Activated CD4-positive, alpha-beta T cell treated with anti-CD3 and anti-CD28 coated beads, Interleukin-2, amount 10 ng/mL, durations not matched to agents 24 days and 14 days (primary cell): ENCODE measurements at regions not wholly inside any gene's neighbourhood (a gene's known extent, or its start where the extent isn't known, plus 50 kb on each side); places are given as distances from the start of the nearest gene placed in this dataset.

Experiments
- DNase-seq: peaks from one replicate; pipeline ENCODE4 v3.0.0; 2022
- H3K27ac Mint-ChIP-seq: one replicate; pipeline ENCODE4 v1.8.0; 2022; ENCODE audit warnings: mild to moderate bottlenecking, mixed read lengths
- H3K27me3 Mint-ChIP-seq: one replicate; pipeline ENCODE4 v1.8.0; 2022; ENCODE audit warnings: mixed read lengths
- H3K36me3 Mint-ChIP-seq: one replicate; pipeline ENCODE4 v1.8.0; 2022; ENCODE audit warnings: low read depth, mild to moderate bottlenecking, mixed read lengths
- H3K4me1 Mint-ChIP-seq: one replicate; pipeline ENCODE4 v1.8.0; 2021; ENCODE audit warnings: mixed read lengths
- H3K4me3 Mint-ChIP-seq: one replicate; pipeline ENCODE4 v1.8.0; 2022; ENCODE audit warnings: mild to moderate bottlenecking, moderate library complexity, mixed read lengths
- H3K9me3 Mint-ChIP-seq: one replicate; pipeline ENCODE4 v1.8.0; 2021; ENCODE audit warnings: mixed read lengths
- intact Hi-C: fragments of 100-400 bp; cut with micrococcal nuclease; formaldehyde crosslinking; loops from one replicate; pipeline ENCODE4 v1.15.1; 2023

- no peak for DNase-seq
- H3K36me3 Mint-ChIP-seq = no peaks in the 10 kb centered on the region
- peaks cover 19% of the 10 kb centered on the region for H3K27me3 Mint-ChIP-seq
- intact Hi-C loops = no loop called here
- no peak overlapping the region for H3K4me3 Mint-ChIP-seq
- no peak overlapping the region for H3K27ac Mint-ChIP-seq
- no peaks in the 10 kb centered on the region for H3K9me3 Mint-ChIP-seq
- no peaks in the 10 kb centered on the region for H3K4me1 Mint-ChIP-seq
Measured at GRCh38 chr10:118470470-118470869, 125.0 kb downstream of the PRLHR start.

DNA sequence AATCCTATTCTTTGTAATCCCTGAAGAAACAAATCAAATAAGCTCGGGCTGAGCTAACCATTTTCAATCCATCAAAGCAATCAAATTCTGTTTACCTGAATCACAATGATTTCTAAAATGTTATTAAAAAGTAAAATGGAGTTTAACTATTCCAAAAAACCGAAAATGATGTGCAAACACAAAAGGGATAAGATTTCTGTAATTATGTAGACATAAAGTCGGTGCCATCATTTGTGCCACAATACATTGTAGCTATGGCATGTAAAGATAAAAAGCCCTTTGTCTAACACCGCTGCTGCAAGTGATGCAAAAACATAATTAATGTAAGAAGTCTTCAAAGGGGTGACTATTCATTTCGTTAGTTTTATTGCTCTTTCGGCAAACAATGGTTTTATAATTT, 125.1 kb upstream of the FAM204A start:
- DNase-seq = no peak
- no peak overlapping the region for H3K4me3 Mint-ChIP-seq
- intact Hi-C loops = no loop called here
- H3K36me3 Mint-ChIP-seq = no peaks in the 10 kb centered on the region
- no peak overlapping the region for H3K27ac Mint-ChIP-seq
- H3K9me3 Mint-ChIP-seq = no peaks in the 10 kb centered on the region
- H3K4me1 Mint-ChIP-seq = no peaks in the 10 kb centered on the region
- peaks cover 17% of the 10 kb centered on the region for H3K27me3 Mint-ChIP-seq

DNA sequence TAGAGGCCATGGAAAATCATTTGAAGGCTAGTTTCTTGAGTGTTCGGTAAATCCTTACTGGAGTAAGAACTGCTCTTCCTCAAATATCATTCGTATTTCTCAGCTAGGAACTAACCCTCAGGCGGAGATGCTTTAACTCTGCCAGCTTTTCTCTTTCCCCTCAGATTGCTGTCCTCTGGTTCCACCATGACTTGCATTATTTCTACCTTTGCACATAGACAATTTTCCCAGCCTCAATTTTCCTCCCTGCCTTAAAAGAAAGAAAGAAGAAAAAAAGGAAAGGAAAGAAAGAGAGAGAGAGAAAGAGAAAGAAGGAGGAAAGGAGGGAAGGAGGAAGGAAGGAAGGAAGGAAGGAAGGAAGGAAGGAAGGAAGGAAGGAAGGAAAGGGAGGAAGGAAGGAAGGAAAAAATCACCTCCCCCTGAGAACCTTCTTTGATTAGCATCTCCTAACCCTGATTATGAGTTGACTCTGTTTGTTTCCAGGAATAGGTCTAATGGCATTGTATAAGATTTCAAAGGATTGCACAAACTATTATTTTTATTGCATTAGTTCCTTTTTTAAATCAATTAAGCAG, 123.3 kb upstream of the FAM204A start:
- intact Hi-C loops = no loop called here

GRCh38 chr10:118463740-118464139, 121.6 kb upstream of the FAM204A start:
- intact Hi-C loops = no loop called here
- H3K4me1 Mint-ChIP-seq = peaks cover 6% of the 10 kb centered on the region
- no peaks in the 10 kb centered on the region for H3K36me3 Mint-ChIP-seq
- no peak for DNase-seq
- peaks cover 24% of the 10 kb centered on the region for H3K27me3 Mint-ChIP-seq
- H3K4me3 Mint-ChIP-seq = no peak overlapping the region
- no peak overlapping the region for H3K27ac Mint-ChIP-seq
- H3K9me3 Mint-ChIP-seq = no peaks in the 10 kb centered on the region

More for the DNA sequence above, 123.3 kb upstream of the FAM204A start:
- no peak for DNase-seq
- Mint-ChIP-seq H3K36me3 (no peaks in the 10 kb centered on the region), H3K27ac (no peak overlapping the region), H3K4me3 (no peak overlapping the region), H3K4me1 (no peaks in the 10 kb centered on the region), H3K27me3 (peaks cover 21% of the 10 kb centered on the region), H3K9me3 (no peaks in the 10 kb centered on the region)

- Mint-ChIP-seq H3K9me3 (no peaks in the 10 kb centered on the region), H3K27ac (no peak overlapping the region), H3K27me3 (peaks cover 23% of the 10 kb centered on the region), H3K36me3 (no peaks in the 10 kb centered on the region), H3K4me1 (peaks cover 6% of the 10 kb centered on the region), H3K4me3 (no peak overlapping the region)
- intact Hi-C loops = no loop called here
- no peak for DNase-seq
Measured at GRCh38 chr10:118462401-118462800, 120.3 kb upstream of the FAM204A start.

- no peak overlapping the region for H3K4me3 Mint-ChIP-seq
- intact Hi-C loops = loop anchor here (2.0 to 10.0 kb wide), 2 partner anchors 85 to 963 kb away; no protein-coding TSS in a partner anchor
- no peaks in the 10 kb centered on the region for H3K36me3 Mint-ChIP-seq
- no peaks in the 10 kb centered on the region for H3K9me3 Mint-ChIP-seq
- DNase-seq = peak; percentile 86
- H3K4me1 Mint-ChIP-seq = peaks cover 6% of the 10 kb centered on the region
- no peak overlapping the region for H3K27ac Mint-ChIP-seq
- peaks cover 28% of the 10 kb centered on the region for H3K27me3 Mint-ChIP-seq
Measured at GRCh38 chr10:118459642-118460193, 117.6 kb upstream of the FAM204A start.

- Mint-ChIP-seq H3K27me3 (peaks cover 27% of the 10 kb centered on the region), H3K27ac (no peak overlapping the region), H3K9me3 (no peaks in the 10 kb centered on the region), H3K4me3 (no peak overlapping the region), H3K4me1 (peaks cover 6% of the 10 kb centered on the region), H3K36me3 (no peaks in the 10 kb centered on the region)
- intact Hi-C loops = loop anchor here (2.0 to 10.0 kb wide), 2 partner anchors 86 to 962 kb away; no protein-coding TSS in a partner anchor
- DNase-seq = no peak
Measured at GRCh38 chr10:118458957-118459641, 117.0 kb upstream of the FAM204A start.

DNA sequence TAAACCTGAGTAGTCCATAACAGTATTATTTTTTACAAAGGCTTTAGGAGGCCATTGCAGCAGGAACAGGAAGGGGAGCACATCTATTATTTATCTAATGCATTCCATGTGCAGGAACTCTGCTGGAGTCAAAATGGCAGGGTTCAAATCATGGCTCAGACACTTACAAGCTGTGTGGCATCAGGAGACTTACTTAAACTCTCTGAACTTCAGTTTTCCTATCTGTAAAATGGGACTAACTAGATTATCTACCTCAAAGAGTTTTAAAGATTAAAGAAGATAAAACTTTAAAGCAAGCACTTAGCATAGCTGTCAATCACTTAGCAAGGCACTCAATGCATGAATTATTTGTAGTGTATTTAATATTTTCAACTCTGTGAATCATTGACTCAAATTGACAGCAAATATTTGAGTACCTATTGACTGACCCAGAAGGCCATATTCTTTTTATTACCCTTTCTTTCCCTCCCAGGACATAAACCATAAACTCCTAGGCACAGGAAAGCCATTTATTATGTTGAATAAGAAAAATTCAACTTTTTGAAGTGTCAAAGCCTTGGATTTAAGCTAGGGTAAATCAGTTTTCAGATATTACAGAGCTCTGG, 115.8 kb upstream of the FAM204A start:
- H3K4me1 Mint-ChIP-seq = peaks cover 6% of the 10 kb centered on the region
- no peak overlapping the region for H3K4me3 Mint-ChIP-seq
- peak; percentile 22 for DNase-seq
- no peaks in the 10 kb centered on the region for H3K36me3 Mint-ChIP-seq
- H3K27ac Mint-ChIP-seq = no peak overlapping the region
- no peaks in the 10 kb centered on the region for H3K9me3 Mint-ChIP-seq
- peaks cover 26% of the 10 kb centered on the region for H3K27me3 Mint-ChIP-seq
- intact Hi-C loops = loop anchor here (2.0 to 10.0 kb wide), 2 partner anchors 87 to 961 kb away; no protein-coding TSS in a partner anchor

GRCh38 chr10:118455181-118455695, 113.1 kb upstream of the FAM204A start:
- H3K4me1 Mint-ChIP-seq = peaks cover 6% of the 10 kb centered on the region
- H3K27me3 Mint-ChIP-seq = peaks cover 27% of the 10 kb centered on the region
- H3K4me3 Mint-ChIP-seq = no peak overlapping the region
- intact Hi-C loops = loop anchor here (10.0 kb wide), 1 partner anchor 90 kb away; no protein-coding TSS in a partner anchor
- H3K27ac Mint-ChIP-seq = no peak overlapping the region
- no peaks in the 10 kb centered on the region for H3K9me3 Mint-ChIP-seq
- peaks cover 2% of the 10 kb centered on the region for H3K36me3 Mint-ChIP-seq
- DNase-seq = peak; percentile 25

- no peaks in the 10 kb centered on the region for H3K9me3 Mint-ChIP-seq
- peaks cover 2% of the 10 kb centered on the region for H3K4me1 Mint-ChIP-seq
- H3K27me3 Mint-ChIP-seq = peaks cover 31% of the 10 kb centered on the region
- H3K4me3 Mint-ChIP-seq = no peak overlapping the region
- peaks cover 2% of the 10 kb centered on the region for H3K36me3 Mint-ChIP-seq
- DNase-seq = no peak
- H3K27ac Mint-ChIP-seq = no peak overlapping the region
- intact Hi-C loops = loop anchor here (10.0 kb wide), 1 partner anchor 91 kb away; no protein-coding TSS in a partner anchor
Measured at GRCh38 chr10:118454211-118454610, 112.1 kb upstream of the FAM204A start.

DNA sequence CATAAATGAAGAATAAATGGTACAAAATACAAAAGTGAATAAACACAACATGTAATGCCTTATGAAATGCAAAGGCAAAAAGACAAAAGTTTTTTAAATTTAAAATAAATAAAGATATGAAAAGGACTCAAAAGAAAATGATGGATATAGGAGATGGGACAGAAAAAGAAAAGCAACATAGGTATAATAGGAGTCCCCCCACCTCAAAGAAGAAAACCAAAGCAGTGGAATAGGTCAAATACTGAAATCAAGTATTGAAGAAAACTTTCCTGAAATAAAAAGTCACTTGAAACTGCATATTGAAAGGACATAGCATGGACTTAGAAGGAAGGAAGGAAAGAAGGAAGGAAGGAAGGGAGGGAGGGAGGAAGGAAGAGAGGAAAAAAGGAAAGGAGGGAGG, 110.0 kb upstream of the FAM204A start:
- intact Hi-C loops = loop anchor here (10.0 kb wide), 1 partner anchor 93 kb away; no protein-coding TSS in a partner anchor
- H3K27me3 Mint-ChIP-seq = peaks cover 28% of the 10 kb centered on the region

DNA sequence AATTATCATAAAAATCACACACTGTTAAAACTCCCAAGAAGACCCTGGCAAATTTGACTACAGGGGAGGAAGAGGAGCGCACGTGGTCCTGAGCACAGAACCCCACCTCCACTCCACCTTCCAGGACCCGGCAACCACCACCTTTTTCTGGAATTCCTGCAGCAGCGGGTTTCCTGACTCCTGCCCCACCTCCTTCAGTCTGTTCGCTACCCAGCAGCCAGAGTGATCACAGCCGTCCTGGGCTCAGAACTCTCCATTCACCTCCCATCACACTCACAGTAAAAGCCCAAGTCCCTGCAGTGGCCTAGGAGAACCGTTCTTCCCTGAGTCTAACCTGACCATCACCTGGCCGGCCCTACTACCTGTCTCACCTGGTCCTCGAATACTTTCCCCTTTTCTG, 107.4 kb upstream of the FAM204A start:
- intact Hi-C loops = no loop called here
- Mint-ChIP-seq H3K4me1 (no peaks in the 10 kb centered on the region), H3K4me3 (no peak overlapping the region), H3K27ac (no peak overlapping the region), H3K27me3 (peaks cover 22% of the 10 kb centered on the region), H3K9me3 (no peaks in the 10 kb centered on the region), H3K36me3 (peaks cover 2% of the 10 kb centered on the region)
- DNase-seq = peak; percentile 41

More for the DNA sequence above, 110.0 kb upstream of the FAM204A start:
- no peak for DNase-seq
- peaks cover 2% of the 10 kb centered on the region for H3K36me3 Mint-ChIP-seq
- H3K4me1 Mint-ChIP-seq = no peaks in the 10 kb centered on the region
- H3K9me3 Mint-ChIP-seq = no peaks in the 10 kb centered on the region
- no peak overlapping the region for H3K4me3 Mint-ChIP-seq
- H3K27ac Mint-ChIP-seq = no peak overlapping the region

DNA sequence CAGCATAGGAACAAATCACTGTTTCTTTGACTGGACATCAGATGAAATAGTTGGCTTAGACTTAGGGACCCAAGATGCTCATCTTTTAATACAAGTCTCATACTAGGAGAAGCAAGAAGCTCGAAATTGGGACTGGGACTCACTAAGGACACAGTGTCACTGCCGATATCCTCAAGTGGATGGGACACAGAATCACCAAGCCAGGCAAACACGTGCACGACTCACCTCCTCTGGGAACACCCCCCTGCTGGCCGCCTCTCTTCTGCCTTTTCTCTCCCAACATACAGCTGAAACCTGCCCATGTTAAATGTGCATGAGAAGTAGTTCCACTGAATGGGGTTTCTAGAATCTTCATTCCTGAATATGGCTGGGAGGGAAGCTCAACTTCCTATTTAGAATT, 106.6 kb upstream of the FAM204A start:
- no peaks in the 10 kb centered on the region for H3K9me3 Mint-ChIP-seq
- intact Hi-C loops = no loop called here
- H3K27me3 Mint-ChIP-seq = peaks cover 22% of the 10 kb centered on the region
- no peaks in the 10 kb centered on the region for H3K4me1 Mint-ChIP-seq
- H3K4me3 Mint-ChIP-seq = no peak overlapping the region
- peak; percentile 41 for DNase-seq
- H3K27ac Mint-ChIP-seq = no peak overlapping the region
- peaks cover 2% of the 10 kb centered on the region for H3K36me3 Mint-ChIP-seq
